Kidney glomerular epithelial cell (primary cell): ENCODE measurements at regions not wholly inside any gene's neighbourhood (a gene's known extent, or its start where the extent isn't known, plus 50 kb on each side); places are given as distances from the start of the nearest gene placed in this dataset.

ENCODE experiments used
- DNase-seq: peaks from one replicate; lab custom pipeline; 2025; lab: John Stamatoyannopoulos, UW

DNA sequence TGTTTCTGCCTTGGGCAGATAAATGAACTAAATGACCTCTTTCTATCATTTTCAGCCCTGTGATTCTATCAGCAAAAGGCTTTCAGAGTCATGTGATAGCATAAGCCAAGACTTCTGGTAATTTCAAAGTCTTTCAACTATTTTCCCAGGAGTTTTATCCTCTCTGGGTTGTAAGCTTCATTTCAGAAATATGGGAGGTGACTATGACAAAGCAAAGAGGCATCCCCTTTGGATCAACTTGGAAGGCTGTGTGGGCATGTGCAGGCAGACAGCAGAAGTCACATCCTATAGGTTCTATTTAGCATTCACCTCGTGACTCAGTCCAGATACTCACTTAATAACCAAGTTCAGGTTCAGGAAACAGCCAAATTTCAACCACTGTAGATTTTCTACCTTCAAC is 149.0 kb upstream of the FST start:
- DNase-seq, result no peak

DNA sequence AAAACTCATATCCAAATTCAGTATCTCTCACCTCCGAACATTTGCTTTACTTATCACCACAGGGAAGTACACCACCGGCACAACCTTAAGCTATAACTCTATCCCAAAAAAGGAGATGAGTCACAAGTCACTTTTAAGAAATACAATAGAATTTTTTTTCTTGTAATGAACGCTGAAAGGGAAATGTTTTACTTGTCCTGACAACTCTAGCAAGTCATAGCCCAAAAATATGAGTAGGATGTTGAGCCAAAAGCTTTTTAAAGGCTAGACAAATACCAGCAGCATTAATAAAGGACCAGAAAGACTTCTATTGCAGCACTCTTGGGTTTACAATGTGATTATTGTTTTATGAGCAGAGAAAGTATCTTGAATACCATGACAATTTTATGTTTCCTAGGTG is 147.3 kb upstream of the FST start:
- no peak for DNase-seq

DNA sequence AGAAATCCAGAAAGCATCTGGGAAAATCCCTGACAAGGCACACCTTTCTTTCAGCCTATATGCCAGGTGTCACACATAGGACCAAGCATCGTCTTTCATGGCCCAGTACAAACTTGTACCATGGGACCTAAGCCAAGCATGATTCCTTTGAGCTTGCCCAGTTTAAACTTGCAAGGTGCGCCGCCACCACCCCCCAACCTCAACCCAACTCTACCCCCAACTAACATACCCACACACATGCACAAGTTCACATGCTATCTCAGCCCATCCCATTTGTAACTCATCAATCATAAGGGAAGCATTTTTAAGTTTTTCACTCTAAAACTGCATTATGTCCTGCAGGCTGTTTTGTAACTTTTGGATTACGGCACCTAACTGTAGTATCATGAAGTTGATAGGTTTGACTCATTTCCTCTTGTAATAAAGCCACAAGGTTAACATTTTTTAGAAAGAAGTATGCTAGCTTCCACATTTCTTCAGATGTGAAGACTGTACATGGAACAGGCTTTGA is 145.9 kb upstream of the FST start:
- DNase-seq, result no peak

DNA sequence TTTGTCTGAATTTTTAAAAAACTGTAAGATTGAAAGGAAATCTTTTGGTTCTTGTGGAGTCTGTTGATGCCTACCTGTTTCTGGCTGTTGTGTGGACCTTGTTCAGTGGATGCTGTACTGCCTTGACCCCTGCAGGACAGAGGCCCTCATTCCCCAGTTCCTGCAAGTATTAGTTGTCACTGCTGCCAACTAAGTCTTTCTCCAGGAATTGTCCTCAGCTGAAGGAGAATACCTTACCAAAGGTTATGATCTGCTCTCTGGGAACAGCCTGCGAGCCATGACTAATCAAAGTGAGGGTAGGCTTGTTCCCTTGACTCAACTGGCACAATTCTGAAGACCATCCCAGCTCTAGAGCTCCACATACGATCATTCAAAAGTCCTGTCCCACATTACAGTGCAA is 145.3 kb upstream of the FST start:
- DNase-seq, result peak; percentile 21

DNA sequence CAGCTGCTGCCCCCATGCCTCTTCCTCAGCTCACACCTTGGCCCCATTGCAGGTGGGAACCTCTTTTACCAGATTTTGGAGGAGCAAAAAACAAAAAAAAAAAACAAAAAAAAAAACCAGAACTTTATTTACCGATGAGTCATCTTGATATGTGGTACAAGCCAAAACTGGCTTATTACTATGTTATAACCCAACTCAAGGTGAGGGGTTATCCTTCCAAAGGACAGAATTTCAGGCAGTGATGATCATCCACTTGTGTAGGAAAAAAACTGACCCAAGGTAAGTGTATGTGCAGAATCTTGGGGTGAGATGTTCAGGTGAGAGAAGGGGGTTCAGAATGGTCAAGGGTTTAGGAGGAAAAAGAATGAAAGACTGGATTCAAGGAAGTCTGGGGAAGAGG is 142.6 kb upstream of the FST start:
- DNase-seq, result no peak

DNA sequence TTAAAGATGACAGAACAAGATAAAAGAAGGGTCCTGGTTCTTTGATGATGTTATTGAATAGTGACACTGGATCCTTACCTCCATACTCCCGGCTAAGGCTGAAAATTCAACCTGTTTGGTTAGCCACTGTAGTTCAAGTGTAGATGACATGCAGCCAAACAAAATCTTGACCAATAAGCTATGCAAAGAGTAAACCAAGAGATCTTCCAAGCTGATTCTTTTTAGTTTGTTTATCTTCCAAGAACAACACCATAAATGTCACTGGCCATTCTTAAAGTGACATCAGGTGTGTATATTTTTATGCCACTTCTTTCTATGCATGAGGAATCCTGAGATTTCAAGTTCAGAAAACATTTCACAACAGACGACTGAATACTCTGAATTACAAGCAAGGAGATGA is 141.5 kb upstream of the FST start:
- DNase-seq, result no peak

DNA sequence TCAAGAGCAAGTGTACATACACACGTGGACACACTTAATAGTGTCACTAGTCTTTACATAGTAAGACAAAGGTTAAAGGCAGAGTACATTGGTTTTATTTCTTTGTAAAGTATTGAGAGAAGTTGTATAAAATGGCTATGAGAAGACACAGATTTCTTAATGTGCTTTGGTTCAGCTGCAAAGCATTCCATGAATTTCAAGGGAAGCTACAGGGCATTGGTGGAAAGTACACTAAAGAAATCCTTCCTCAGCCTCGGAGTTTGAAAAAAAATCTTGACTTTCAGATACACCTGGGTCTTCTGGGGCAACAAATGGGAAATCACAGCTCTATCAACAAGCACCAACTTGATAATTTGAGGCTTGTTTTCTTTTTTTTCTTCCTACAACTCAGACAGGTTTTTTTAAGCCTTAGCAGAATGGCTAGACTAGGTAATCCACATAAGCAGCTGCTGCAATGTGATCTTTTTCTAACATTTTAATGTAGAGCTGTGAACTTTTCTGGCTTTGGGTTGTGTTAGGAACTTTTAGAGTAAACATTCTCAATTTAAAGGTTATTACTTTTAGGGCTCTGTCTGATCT is 140.4 kb upstream of the FST start:
- no peak for DNase-seq

DNA sequence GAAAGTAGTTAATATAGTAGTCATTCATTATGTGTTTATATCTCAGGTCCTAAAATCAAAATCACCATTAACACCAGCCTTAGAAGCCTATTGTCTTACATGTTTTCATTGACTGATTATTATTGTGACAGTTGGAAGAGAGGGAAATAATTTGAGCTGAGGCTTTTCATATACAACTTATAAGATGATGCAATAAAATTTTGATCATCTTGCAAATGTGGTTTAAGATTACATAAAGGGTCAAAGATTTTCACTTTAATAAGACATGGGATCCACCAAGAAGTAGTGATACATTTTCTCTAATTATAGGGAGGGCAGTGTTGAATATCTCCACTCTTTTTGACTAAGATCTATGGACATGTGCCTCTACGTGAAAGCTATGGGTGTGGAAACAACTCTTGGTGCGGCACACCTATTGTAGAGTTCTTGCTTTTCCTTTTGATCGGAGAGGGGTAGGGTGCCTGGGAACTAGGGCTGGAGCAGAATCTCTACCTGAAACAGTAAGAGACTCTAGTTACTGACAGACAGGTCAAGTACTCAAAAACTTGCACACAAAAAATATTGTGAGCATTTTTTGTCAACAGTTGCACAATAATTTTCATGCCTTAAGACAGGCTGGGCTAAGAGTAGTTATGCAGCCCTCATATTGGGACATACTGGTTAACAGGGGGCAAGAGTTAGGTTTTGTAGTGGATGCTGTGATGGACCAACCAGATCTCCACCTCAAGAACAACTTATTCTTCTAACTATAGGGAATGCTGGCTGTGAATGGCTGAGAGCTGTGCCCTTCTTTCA is 139.3 kb upstream of the FST start:
- DNase-seq, result no peak

DNA sequence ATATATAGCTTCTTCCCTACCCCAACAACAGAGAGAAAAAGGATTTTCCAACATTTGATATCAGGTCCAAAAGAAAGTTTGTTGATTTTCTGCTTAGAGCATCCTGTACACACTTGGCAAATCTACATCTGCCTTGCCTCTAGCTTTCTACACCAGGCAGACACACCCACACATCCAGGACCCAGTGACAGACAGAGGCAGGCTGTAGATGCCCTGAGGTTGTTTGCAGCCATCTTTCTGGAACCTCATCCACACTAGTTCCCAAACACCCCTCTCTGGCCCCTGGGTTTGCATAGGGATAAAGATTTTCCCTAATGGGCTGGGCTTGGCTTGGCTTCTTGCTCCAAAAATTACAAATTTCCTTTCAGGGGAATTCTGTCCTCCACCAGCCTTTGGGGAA is 138.2 kb upstream of the FST start:
- DNase-seq, result no peak

DNA sequence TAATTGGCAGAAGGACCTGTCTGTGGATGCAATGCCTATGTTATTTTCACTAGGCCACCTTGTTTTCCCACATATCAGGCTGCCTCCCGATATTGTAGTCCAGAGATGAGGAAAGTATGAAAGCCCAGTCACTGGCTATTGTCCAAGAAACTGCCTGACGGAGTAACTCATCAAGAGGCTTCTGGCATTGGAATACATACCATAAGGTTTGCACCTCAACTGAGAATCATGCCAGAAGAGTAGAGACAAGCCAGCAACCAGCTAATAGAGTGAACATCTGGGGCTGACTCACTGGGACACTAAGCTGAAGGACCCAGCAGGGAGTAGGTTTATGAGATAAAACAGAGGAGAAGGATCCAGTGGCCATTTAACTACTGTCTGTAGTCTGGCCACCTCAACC is 137.2 kb upstream of the FST start:
- DNase-seq, result no peak

DNA sequence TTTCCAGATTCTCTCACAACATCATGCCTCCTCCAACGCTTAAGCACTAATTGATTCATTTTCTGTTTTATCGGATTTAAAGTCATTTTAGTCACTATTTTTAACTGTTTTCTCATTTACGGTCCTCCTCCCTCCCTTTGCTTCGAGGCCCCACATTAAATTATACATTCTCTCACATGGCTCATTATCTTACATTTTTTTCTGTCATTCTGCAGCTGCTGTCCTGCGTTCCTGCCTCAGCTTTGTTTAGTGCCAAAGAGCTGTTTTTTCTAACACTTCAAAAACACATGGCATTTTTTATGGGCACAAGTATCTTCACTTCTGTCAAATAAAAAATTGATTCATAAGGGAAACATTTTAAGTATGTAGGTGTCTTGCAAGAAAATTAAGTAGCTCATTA is 130.1 kb upstream of the FST start:
- DNase-seq, result no peak

DNA sequence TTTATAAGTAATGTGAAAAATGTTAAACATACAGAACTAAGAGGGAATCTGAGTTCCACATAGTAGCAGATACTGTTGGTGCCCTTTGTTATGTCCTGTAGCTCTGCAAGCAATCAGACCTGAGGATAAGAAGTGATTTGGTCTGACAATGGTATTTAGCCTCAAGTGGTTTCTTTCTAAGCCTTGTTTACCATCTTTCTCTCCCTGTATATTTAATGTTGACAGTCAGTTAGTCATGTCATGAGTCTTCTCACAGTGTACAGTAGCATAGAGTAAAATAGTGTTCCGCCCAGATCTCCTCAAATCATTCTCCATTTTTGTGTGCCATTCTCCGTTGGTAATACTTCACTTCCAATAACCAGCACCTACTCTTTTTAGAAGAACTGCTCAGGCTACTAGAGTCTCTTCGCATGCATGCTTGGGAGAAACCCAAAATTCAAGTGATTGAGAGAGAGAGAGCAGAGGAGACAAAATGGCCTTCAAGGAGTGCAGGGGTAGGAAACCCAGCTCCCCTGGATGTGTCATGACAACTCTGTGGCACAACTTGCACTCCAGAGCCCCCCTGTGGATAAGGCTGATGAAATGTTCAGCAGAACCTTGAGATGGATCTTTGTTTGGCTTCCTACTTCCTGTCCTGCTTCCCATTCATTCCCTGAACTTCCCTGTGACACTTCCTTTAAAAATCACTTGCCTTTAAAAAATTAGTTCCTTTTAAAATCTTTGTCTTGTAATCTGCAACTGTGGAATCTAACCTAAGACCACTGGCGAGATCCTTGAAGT is 129.2 kb upstream of the FST start:
- no peak for DNase-seq

DNA sequence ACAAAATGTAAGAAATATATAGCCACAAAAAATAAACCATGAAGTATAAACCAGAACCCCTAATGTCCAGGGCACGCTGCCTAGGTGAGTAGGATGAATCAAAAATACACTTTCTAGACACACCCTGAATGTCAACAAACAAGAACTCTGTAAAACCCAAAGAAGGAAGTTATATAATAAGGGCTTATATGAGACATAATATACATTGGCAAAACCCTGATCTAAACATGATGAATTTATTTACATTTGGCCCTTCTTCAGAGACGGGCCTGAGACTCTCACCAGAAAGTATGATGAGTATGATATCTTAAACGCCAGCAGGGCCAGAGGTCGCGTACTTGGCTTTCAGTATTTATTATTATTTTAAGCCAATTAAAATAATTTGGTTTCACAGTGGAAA is 125.1 kb upstream of the FST start:
- no peak for DNase-seq

DNA sequence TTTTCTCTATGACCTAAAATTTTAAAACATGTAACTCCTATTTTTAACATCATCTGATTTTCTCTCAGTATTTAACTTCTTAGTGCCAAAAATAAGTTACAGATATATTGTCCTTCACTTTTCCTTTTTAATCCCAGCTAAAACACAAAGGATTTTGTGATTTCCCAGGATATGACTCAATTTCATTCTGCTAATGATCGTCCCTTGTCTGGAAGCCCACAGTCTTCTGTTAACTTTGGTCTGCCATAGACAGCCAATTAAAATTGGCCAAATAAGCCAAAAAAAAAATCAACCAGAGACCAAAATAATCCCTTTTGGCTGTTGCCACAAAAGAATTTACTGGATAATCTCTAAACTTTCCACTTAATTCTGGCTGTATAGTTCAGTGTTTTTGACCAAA is 124.5 kb upstream of the FST start:
- DNase-seq, result no peak

DNA sequence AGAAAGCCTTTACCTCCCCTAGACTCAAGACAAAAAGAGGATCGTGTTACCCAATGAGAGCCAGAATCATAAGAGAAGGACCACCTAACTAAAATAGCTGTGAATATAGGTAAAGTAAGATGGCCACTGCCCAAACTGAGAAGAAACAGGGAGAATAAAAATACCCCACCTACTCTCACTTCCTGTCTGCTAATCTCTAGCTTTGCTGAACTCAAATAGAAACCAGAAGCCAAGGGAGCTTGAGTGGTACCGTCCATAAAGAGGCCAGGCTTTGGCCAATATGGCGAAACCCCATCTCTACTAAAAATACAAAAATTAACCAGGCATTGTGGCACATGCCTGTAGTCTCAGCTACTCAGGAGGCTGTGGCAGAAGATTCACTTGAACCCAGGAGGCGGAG is 123.0 kb upstream of the FST start:
- DNase-seq, result no peak

DNA sequence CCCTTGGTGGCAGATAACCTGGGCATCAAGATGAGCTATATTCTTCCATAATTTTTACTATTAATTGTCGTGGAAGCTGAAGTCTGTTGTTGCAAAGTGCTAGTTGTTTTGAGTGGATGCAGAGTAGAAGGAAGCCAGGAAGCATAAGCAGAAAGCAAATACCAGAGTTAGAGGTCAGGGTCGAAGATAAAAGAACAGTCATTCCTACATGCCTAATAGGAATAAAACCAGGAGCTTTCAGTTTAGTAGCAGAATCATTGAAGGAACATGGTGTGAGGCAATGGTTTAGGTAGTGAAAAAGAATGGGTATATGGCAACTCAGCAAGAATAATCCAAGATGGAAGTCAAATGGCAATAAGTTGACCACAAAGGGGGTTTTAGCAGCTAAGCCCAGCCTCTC is 121.6 kb upstream of the FST start:
- no peak for DNase-seq

DNA sequence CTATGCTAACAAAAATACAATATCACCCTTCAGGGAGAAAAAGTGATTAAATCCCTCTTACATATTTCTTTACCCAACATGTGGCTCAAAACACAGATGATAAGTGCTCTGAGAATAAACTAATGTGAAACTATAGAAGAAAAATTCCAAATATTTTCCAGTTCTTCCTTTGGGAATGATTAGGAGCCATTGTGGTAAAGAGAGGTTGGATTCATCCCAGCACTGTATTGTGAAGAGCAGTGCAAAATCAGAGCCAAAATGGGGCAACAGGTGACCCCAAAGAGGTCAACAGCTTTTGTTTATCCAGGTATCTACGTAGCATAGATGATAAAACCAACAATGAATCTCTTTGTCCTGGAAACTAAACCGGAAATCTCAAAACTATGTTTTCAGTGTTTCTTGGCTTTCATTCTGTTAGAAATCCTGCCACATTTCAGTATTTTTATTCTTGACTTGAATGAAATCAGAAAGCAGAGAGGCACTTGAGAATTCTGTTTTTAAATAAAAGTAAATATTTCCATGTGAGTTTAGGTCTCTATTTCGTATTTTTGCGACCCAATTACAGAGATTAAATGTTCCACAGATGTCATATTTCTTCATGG is 120.4 kb upstream of the FST start:
- no peak for DNase-seq

DNA sequence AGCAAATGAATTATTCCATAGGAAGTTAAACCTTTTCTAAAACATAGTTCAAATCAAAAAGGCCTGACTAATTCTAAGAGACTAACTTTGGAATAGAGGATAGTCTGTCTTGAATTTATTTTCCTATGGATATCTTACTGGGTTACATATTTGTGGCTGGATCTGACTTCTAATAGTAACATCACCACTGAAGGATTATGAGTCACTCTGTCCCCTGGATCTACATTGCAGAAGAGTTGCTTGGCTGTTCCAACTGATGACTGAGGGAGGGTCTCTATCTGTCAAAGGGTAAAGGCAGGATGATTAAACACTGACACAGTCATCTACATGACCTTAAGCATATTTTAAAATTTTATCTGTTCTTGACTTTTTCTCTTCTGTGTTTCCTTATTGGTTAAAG is 119.6 kb upstream of the FST start:
- DNase-seq, result peak; percentile 45

DNA sequence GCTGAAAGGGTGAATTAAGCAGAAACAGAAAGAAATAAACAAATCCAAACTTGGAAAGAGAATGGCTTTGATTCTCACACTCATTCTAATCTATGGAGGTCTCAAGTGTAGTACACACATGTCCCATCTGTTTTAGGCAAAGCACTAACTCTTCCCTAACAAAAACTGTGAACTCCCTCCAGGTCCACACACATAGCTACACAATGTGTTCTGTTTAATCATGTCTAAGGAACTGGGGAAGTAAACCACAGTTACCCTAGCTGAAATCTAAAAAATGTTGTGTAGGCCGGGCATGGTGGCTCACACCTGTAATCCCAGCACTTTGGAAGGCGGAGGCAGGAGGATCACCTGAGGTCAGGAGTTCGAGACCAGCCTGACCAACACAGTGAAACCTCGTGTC is 118.7 kb upstream of the FST start:
- DNase-seq, result no peak

DNA sequence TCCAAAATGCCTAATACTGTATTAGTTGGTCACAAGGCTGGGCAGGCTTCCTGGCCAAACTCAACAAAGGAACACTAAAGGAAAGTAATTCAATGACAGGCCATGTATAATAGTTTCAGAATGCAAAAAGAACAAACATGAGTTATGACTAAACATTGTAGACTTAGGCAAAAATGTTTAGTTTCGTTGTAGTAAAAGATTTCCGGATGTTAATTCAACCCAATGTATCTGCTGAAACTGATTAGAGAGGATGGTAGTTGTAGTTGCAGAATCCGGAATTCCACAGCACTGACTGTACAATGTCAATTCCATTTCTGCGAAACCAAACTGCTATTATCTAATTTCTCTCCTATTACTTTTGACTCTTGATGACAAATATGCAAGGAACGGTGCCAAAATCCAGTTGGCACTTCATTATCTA is 117.9 kb upstream of the FST start:
- peak; percentile 35 for DNase-seq

DNA sequence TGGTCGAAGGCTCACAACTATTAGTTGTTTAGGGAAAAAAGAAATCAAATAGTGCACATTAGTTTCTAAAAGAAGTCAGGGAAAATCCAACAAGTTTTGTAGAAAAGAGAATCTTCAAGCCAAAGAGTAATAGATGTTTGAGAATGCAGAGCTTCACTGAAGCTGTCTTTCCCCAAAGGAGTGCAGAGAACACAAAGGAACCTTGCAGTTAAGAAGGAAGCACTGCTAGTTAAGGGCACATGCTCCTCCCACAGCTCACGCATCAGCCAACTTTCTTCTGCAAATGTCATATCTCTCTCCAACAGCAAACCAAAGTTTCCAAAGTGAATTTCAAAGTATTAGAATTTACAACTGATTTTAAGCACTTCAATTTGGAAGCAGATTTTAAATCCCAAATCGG is 116.4 kb upstream of the FST start:
- no peak for DNase-seq

DNA sequence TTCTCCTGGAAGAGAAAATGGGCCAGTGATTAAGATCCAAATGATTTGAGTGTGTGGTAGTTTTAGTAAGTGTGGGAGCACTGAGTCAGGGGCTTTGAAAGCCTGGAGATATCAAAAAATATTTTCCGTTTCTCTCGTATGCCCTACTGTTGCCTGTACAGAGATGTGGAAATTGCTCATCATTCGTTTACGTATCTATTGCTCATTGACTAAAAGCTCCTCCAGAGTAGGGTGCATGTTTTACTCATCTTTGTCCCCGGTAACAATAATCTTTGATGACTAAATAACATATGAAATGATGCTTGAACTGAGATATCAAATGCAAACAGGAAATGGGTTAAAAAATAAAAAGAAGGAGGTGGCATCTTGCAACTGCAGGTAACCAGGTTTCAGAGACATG is 114.2 kb upstream of the FST start:
- DNase-seq, result no peak

DNA sequence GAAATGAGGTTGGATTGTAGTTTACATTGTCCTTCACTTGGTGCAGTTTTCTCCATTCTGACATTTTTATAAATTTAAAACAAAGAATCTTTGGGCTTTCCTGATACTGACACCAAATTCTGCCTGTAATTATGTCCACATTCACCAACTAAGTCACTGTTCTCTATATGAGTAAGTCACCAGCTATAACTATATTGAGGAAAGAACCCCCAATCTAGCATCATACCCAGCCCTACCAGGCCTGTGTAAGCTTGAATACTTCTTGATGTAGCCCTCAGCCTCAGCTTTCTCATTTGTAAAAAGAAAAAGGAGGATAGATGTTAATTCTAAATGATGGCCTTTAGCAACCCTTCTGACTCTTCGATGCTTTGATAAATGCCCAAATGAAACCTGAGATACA is 112.7 kb upstream of the FST start:
- no peak for DNase-seq
